HEK293 (cell line): ENCODE measurements at regions not wholly inside any gene's neighbourhood (a gene's known extent, or its start where the extent isn't known, plus 50 kb on each side); places are given as distances from the start of the nearest gene placed in this dataset.

Source experiments
- CTCF ChIP-seq: fragments of 450-650 bp; formaldehyde crosslinking; IDR thresholded peaks from 2 replicates; pipeline ENCODE4 v1.5.1; 2016; ENCODE audit warnings: missing biosample characterization, missing genetic modification characterization
- FEZF1 ChIP-seq: fragments of 450-650 bp; formaldehyde crosslinking; IDR thresholded peaks from 2 replicates; pipeline ENCODE4 v1.5.1; 2016; ENCODE audit warnings: missing biosample characterization, missing genetic modification characterization
- GLIS1 ChIP-seq: fragments of 450-650 bp; formaldehyde crosslinking; IDR thresholded peaks from 2 replicates; pipeline ENCODE4 v1.5.1; 2016; ENCODE audit warnings: missing biosample characterization, missing genetic modification characterization
- PBX3 ChIP-seq: sonication (generic); formaldehyde crosslinking; IDR thresholded peaks from 2 replicates; pipeline ENCODE4 v1.8.1; 2022; ENCODE audit warnings: mild to moderate bottlenecking, moderate library complexity, missing genetic modification reagents
- PRDM1 ChIP-seq: fragments of 450-650 bp; formaldehyde crosslinking; IDR thresholded peaks from 2 replicates; pipeline ENCODE4; 2016; ENCODE audit warnings: missing biosample characterization, missing genetic modification characterization
- PRDM6 ChIP-seq: fragments of 450-650 bp; formaldehyde crosslinking; IDR thresholded peaks from 2 replicates; pipeline ENCODE4 v1.5.1; 2017; ENCODE audit warnings: missing biosample characterization, missing genetic modification characterization
- TCF7L2 ChIP-seq: IDR thresholded peaks from 2 replicates; pipeline ENCODE4 v1.6.1; 2011; ENCODE audit warnings: low read depth, mild to moderate bottlenecking, inconsistent platforms, low read length, moderate library complexity, borderline replicate concordance
- ZBTB1 ChIP-seq: fragments of 450-650 bp; formaldehyde crosslinking; IDR thresholded peaks from 2 replicates; pipeline ENCODE4 v1.5.1; 2016; ENCODE audit warnings: missing biosample characterization, missing genetic modification characterization
- ZBTB49 ChIP-seq: fragments of 450-650 bp; formaldehyde crosslinking; IDR thresholded peaks from 2 replicates; pipeline ENCODE4 v1.5.1; 2016; ENCODE audit warnings: missing biosample characterization, missing genetic modification characterization, low read depth
- ZFP3 ChIP-seq: fragments of 450-650 bp; formaldehyde crosslinking; IDR thresholded peaks from 2 replicates; pipeline ENCODE4 v1.5.1; 2016; ENCODE audit warnings: low read depth, missing biosample characterization, missing genetic modification characterization

DNA sequence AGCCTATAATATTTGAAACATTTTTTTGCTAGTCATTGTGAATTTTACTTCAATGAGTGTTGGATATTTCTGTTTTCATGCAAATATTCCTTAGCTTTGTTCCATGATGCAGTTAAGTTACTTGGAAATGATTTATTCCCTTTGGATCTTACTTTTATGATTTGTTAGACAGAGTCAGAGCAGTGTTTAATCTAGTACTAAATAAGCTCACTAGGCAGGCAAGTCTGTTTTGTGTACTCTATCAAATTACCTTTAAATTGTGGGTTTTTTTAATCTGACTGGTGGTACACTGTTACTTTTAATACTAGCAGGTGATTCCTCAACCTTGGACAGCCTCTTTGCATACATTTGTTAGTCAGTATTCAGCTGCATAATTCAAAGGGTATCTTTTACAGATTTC lies 173.3 kb upstream of the MBNL1 start:
- TF ChIP-seq CTCF (tag by site-specific recombination) (no peak), FEZF1 (tag by site-specific recombination) (no peak), PBX3 (no peak), ZFP3 (tag by site-specific recombination) (no peak), PRDM6 (no peak), TCF7L2 (no peak), GLIS1 (tag by site-specific recombination) (no peak), ZBTB1 (tag by site-specific recombination) (no peak), PRDM1 (no peak), ZBTB49 (tag by site-specific recombination) (no peak)
